ENCODE measurements at regions not wholly inside any gene's neighbourhood (a gene's known extent, or its start where the extent isn't known, plus 50 kb on each side); places are given as distances from the start of the nearest gene placed in this dataset.
A peak's percentile ranks its signal among the peaks of the same experiment; 100 is the strongest.

- no peak for DNase-seq (ENCODE audit: low read depth)
Observed at GRCh38 chr2:238654479-238655197, 193.2 kb upstream of the TWIST2 start.

GRCh38 chr2:238655198-238655860 lies 192.6 kb upstream of the TWIST2 start:
- DNase-seq (ENCODE audit: low read depth), result no peak

GRCh38 chr2:238655974-238656722 lies 191.7 kb upstream of the TWIST2 start:
- DNase-seq (ENCODE audit: low read depth), result no peak

DNA sequence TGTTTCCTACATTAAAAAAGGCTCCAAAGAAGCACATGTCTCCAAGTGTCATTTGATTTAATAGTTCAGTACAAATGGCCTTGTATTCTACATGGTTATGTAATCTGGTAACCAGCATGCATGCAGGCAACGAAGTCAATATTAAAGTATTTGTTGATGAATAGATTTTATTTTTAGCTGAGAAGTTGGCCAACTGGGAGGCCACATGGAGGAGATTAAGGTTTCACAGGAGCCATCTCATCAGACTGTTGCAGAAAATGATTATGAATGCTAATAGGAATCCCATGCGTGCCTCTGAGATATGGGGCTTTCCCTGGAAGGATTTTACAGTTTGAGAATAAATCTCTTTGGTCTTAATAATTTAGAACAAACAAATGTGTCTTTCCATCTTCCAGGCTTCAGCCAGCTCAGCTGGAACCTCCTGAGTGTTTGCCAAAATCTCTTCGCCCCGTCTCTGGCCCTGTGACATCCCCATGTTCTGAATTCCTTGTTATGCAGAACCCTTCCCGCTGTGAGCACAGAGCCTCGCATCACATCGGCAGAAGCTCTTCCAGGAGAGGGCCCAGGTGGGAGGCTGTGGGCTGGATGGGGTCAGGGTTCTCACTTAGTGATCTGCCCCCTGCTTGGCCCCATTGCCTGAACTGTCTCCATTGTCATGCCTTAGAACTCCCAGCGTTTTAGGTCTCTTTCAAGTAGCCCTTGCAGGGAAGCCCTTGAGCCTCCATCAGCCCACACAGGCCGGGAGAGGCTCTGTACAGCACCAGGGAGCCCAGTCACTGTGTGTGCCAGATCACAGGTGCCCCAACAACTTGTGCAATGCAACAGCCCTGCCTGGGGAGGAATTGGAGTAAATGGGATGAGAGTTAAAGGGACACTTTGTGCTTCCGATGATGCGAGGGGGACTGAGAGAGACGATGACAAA lies 190.5 kb upstream of the TWIST2 start:
- no peak for DNase-seq (ENCODE audit: low read depth)

- DNase-seq (ENCODE audit: low read depth), result no peak
Observed at GRCh38 chr2:238658054-238658407, 189.9 kb upstream of the TWIST2 start.

DNA sequence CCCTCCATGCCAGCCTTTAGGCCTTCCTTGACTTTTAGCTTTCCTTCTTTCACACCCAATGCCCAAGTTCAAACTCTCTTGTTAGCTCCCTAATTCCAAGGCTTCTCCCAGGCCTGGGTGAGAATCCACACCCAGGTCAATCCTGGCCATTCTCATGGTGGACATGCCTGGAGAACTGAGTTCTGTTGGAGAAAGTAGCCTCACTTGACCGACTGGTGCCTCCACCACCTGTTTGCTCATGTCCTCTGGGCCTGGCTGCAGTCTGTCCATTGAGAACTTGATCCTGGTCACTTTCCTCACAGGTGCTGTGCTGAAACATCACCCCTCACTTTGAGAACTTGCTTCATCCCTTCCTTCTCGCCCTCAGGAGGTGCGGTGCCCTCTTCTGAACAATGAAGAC lies 189.1 kb upstream of the TWIST2 start:
- no peak for DNase-seq (ENCODE audit: low read depth)

DNA sequence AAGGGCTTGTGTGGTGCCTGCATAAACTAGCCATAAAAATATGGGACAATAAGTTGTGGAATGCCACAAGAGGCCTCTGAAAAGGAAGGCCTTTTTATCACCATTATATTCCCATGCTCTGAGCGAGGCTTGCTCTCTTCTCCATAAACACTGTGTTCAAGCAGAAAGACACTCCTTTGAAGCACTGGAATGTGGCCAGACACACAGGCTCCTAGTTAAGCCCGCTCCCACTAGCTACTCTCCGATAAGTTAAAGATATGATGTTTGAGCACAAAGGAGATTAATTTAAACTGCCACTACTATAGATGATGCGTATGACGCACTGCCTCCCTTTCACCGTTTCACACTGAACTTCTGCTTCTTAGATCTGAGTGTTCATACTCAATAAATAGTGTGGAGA lies 188.7 kb upstream of the TWIST2 start:
- no peak for DNase-seq (ENCODE audit: low read depth)

DNA sequence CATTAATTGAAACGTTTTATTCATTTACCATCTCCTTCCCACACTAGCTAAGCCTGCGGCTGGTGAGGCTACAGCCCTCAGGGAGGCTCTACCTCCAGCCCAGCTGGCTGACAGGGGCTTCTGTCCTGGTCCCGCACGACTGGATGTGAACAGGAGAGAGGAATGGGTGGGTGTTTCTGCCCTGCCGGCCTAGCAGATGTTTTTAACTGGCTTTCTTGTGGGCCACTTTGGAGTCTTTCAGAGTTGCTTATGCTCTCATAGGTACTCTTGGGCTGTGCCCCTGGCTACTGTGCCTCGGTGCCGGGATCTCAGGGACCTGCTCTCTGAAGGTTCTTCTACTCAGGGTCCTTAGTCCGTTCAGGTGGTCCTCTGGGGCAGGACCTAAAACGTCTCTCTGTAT lies 184.3 kb upstream of the TWIST2 start:
- no peak for DNase-seq (ENCODE audit: low read depth)

GRCh38 chr2:238665919-238666318 lies 182.0 kb upstream of the TWIST2 start:
- no peak for DNase-seq (ENCODE audit: low read depth)

- no peak for DNase-seq (ENCODE audit: low read depth)
Observed at GRCh38 chr2:238666543-238666942, 181.3 kb upstream of the TWIST2 start.

GRCh38 chr2:238667008-238667407 lies 180.9 kb upstream of the TWIST2 start:
- no peak for DNase-seq (ENCODE audit: low read depth)

- DNase-seq (ENCODE audit: low read depth), result no peak
Observed at GRCh38 chr2:238667639-238668038, 180.2 kb upstream of the TWIST2 start.

GRCh38 chr2:238668426-238668825 lies 179.5 kb upstream of the TWIST2 start:
- no peak for DNase-seq (ENCODE audit: low read depth)

DNA sequence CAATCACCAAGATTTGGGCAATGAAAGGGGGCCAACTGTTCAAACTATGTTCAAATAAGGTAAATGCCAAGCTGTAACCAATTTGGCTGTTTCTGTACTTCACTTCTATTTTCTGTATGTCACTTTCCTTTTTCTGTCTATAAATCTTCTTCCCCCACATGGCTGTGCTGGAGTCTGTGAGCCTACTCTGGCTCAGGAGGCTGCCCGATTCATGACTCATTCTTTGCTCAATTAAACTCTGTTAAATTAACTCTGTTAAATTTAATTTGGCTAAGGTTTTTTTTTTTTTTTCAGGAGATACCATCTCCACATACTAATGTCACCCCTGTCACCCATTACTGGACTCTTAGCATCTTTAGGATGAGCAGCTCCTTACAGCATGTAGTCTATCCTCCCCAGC lies 178.8 kb upstream of the TWIST2 start:
- DNase-seq (ENCODE audit: low read depth), result no peak

DNA sequence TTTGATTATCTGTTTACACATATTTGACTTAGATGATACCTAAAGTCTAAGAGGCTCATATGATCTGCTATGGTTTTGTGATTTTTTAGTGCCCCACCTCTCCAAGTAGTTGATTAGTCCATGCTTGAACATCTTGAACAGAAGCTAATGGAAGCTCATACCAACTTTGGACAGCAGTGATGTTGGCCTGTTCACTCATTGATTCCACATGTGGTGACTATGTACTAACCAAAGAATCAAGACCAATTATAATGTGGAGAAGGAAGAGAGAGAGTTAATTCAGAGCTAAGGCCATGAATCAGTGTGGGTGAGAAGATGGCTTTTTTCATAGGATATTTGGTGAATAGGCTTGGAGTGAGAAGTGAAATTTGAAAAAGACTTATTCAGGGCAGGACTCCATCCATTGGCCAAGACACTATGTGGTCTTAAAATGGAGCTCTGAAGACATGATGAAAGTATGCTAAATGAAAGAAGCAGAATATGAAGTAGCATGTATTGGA lies 178.3 kb upstream of the TWIST2 start:
- no peak for DNase-seq (ENCODE audit: low read depth)

- DNase-seq (ENCODE audit: low read depth), result peak; percentile 2
Observed at GRCh38 chr2:238670111-238670585, 177.7 kb upstream of the TWIST2 start.

- no peak for DNase-seq (ENCODE audit: low read depth)
Observed at GRCh38 chr2:238682536-238682935, 165.3 kb upstream of the TWIST2 start.

- DNase-seq (ENCODE audit: low read depth), result peak; percentile 55
Observed at GRCh38 chr2:238684362-238685326, 163.2 kb upstream of the TWIST2 start.

DNA sequence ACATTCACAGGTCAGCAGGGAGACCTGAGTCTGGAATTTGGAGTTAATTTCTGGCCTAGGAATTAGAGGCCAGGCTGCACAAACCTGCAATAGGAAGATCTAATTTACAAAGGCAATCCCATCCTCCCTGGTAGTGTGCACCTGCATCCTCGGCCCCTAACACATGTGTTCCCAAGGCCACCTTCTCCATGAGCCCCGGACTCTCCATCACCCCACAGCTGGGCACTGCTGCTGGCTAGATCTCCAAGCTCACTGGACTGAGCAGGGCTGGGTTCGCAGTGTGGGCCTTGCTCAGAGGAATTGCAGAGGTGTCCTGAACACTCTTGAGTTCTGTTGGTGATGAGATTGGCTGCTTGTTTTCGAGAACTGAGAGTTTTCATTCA lies 162.6 kb upstream of the TWIST2 start:
- no peak for DNase-seq (ENCODE audit: low read depth)

DNA sequence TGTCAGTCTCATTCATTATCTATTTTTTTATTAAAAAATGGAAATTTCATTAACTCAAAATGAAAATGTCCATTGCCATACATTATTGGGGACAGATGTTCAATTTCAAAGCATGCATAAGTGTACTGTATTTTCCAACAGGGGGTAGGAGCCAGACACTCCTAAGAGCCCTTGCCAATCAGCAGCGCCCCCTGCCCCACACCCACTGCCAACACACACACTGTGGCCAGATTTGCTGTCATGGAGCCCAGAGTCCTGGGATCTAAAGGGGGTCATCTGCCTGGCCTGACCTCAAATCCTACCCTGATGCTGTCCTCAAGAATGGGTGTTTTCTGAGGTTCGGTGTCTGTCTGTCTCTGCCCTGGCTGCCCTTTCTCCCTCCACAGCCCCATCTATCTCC lies 162.2 kb upstream of the TWIST2 start:
- DNase-seq (ENCODE audit: low read depth), result no peak
